GM12891 (cell line): ENCODE measurements at regions not wholly inside any gene's neighbourhood (a gene's known extent, or its start where the extent isn't known, plus 50 kb on each side); places are given as distances from the start of the nearest gene placed in this dataset.

ENCODE experiments used
- DNase-seq: peaks from one replicate; pipeline ENCODE4 v3.0.0; 2011; ENCODE audit warnings: low spot score; ENCODE audit not compliant: insufficient read length
- FAIRE-seq: peaks from 2 replicates; lab custom pipeline; 2011; peaks lifted over from hg19 to GRCh38; lab: Jason Lieb, UNC
- PAX5 ChIP-seq: IDR thresholded peaks from 2 replicates; pipeline ENCODE4 v1.6.1; 2011; ENCODE audit warnings: low read length, moderate library complexity, mild to moderate bottlenecking; ENCODE audit not compliant: insufficient read depth, severe bottlenecking
- POLR2A ChIP-seq: IDR thresholded peaks from 2 replicates; pipeline ENCODE4 v1.6.1; 2011; ENCODE audit warnings: low read depth, low read length, control low read depth
- POLR2AphosphoS5 ChIP-seq: IDR thresholded peaks from 2 replicates; pipeline ENCODE4 v1.6.1; 2011; ENCODE audit warnings: low read depth, low read length, control low read depth
- POU2F2 ChIP-seq: IDR thresholded peaks from 2 replicates; pipeline ENCODE4 v1.6.1; 2011; ENCODE audit warnings: low read depth, mild to moderate bottlenecking, control low read depth, low read length, moderate library complexity
- SPI1 ChIP-seq: IDR thresholded peaks from 2 replicates; pipeline ENCODE4 v1.6.1; 2011; ENCODE audit warnings: low read depth, low read length, control low read depth
- TAF1 ChIP-seq: IDR thresholded peaks from 2 replicates; pipeline ENCODE4 v1.6.1; 2011; ENCODE audit warnings: low read depth, low read length, control low read depth

DNA sequence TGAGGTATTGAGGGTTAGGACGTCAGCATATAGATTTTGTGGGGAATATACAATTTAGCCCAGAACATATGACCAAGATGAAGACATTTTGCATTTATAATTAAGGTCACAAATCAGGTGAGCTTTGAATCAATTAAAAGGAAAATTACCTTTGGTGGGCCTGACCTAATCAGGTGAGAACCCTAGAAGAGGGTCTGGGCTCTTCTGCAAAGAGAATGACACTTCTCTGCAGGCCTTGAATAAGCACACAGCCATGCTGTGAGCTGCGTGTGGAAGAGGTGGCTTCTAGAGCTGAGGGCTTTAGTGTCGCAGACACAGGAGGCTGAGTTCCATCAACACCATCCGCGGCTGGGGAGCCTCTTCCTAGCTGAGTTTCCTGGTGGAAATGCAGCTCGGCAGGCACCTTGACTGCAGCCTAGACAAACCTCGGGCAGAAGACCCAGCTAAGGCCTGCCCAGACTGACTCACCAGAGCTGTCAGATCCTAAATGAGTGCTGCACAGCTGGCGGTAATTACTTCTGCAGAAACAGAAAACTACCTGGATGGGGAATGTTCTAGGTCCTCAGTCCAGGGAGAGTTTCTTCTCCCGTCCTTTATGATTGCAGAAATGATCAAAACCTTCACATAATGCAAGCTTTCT lies 287.5 kb upstream of the IRX1 start:
- TF ChIP-seq PAX5 (no peak), POLR2AphosphoS5 (no peak), POLR2A (no peak), SPI1 (no peak), TAF1 (no peak), POU2F2 (no peak)
- FAIRE-seq = no peak
- DNase-seq = no peak

DNA sequence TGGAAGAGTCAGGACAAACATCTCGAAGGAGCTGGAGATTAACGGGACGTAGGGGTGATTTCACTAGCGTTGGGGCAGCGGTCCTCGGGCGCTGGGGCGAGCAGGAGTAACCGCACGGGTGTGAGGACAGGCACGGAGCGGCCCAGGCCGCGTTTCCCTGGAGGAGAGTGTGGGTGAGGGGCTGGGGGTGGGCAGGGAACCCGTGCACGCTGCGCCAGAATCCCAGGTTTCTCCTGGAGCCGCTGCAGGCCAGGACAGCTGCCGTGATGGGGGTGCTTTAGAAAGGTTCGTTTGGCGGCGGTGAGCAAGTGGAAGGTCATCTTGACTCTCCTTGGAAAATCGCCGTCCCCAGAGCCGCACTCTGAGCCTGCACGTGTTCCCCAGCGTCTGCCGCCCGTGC lies 290.2 kb upstream of the IRX1 start:
- DNase-seq (no peak), FAIRE-seq (no peak)
- TF ChIP-seq PAX5 = no peak
- no peak for TF ChIP-seq POLR2AphosphoS5
- TF ChIP-seq SPI1 = no peak
- no peak for TF ChIP-seq POLR2A
- TF ChIP-seq TAF1 = no peak
- no peak for TF ChIP-seq POU2F2

DNA sequence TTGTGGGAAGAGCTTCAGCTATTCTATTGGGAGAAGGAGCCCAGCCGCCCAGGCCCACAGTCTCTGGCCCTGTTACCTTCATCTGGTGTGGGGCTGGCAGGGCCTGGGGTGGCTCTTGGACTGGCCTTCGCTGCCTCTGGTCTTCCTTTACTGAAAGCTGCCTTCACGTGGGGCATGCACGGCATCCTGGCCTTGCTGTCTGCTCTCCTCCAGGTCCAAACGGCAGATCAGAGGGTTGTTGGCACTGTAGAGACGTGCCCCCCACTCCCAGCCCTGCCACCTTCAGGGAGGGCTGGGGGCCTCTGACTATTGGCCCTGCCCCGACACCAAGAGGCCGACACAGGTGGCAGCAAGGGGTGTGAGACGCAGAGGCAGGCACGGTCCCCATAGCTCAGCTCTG lies 291.3 kb upstream of the IRX1 start:
- FAIRE-seq (no peak), DNase-seq (no peak)
- TF ChIP-seq SPI1 = no peak
- no peak for TF ChIP-seq PAX5
- no peak for TF ChIP-seq POLR2A
- TF ChIP-seq POLR2AphosphoS5 = no peak
- no peak for TF ChIP-seq POU2F2
- TF ChIP-seq TAF1 = no peak

DNA sequence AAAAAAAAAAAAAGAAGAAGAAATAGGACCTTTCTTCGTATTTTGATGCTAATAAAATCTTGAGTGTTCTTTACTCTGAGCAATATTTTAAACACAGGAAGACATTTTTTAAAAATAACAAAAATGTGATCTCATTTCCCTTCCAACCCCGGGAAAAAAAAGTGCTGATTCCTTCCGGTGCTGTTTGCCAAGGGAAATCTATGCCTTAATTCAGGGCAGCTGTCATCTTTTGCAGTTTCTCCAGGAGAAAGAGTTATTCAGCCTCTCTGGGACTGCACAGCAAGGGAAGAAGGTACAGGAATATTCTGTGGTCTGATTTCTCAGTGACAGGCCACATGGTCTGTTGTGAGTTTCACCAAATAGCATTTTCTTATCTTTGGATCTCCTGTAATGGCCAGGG lies 291.9 kb upstream of the IRX1 start:
- TF ChIP-seq PAX5 (no peak), SPI1 (no peak), TAF1 (no peak)
- FAIRE-seq = no peak
- no peak for DNase-seq

DNA sequence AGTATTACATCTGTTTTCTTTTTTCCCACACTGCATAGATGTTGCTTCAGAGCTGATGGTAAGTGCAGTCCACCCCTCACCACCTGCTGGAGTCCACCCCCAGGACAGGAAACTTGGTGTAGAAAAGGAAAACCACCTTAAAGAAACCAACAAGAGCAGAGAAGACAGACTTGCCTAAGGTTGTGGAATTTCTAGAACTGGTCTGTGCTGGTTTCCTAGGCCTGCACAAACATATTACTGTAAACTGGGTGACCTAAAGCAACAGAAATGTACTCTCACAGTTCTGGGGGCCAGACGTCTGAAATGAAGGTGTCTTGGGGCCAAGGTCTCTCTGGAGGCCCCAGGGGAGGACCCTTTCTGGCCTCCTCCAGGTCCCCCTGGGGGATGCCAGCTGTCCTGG lies 293.4 kb upstream of the IRX1 start:
- FAIRE-seq = no peak

DNA sequence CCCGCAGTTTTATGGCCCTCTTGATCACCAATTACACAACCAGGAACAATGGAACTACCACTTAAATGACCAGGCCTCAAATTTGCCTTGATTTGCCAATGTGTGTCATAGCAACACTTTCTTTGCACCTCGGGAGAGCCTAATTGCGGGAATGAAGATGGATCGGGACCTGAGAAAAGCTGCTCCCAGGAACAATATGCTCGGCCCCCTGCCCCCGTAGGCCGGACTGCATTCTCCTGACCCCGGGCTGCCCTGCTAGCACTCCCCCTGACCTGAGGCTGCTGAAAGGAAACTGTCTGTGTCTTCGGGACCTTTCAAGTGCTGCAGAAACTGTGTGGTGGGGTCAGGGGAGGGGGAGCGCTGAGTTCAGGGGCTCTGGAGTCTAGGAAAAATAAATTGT lies 294.3 kb upstream of the IRX1 start:
- DNase-seq (no peak), FAIRE-seq (no peak)
- TF ChIP-seq POLR2AphosphoS5 (no peak), TAF1 (no peak), POU2F2 (no peak), SPI1 (no peak), PAX5 (no peak)

More for the DNA sequence above, 293.4 kb upstream of the IRX1 start:
- TF ChIP-seq POLR2AphosphoS5 (no peak), TAF1 (no peak), SPI1 (no peak), POU2F2 (no peak), POLR2A (no peak), PAX5 (no peak)
- no peak for DNase-seq

DNA sequence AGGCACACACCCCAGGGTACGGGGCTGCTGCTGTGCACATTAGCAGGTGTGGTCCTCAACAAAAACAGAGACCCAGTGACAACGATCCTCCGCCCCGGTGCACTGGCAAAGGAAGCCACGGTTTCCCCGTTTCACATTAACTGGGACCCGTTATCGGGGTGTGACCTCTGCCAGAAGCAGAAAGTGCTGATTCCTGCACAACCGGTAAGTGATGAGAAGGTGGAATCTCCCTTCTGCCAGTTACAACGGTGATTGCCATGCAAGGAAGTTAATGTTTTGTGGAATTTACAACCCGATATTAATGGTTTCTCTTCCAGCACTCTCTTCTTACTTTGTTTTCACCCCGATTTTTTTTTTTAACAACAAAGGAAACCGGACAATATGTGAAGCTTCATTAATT lies 294.9 kb upstream of the IRX1 start:
- DNase-seq = no peak
- FAIRE-seq = no peak
- TF ChIP-seq PAX5 (no peak), POLR2AphosphoS5 (no peak), POU2F2 (no peak), TAF1 (no peak), POLR2A (no peak), SPI1 (no peak)

DNA sequence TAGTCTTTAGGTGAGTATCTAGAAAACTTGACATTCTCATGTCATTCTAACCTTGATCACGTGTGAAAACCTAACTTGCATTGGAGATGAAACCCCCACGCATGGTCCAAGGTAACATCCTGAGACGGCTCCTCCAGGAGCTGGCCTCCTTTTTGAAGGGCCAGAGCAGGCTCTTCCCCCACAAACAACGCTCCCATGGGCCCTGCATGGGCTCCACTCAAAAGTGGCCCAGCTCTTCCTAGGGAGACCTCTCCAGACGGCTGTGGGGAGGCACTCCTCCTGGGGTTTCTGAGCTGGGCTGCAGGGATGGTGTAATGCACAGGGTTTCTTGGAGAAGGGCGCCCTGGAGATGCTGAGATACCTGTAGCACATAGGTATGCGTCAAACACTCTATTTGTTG lies 296.2 kb upstream of the IRX1 start:
- FAIRE-seq (no peak), DNase-seq (no peak)
- TF ChIP-seq POU2F2 = no peak
- TF ChIP-seq PAX5 = no peak
- TF ChIP-seq TAF1 = no peak
- no peak for TF ChIP-seq POLR2A
- no peak for TF ChIP-seq POLR2AphosphoS5
- no peak for TF ChIP-seq SPI1

DNA sequence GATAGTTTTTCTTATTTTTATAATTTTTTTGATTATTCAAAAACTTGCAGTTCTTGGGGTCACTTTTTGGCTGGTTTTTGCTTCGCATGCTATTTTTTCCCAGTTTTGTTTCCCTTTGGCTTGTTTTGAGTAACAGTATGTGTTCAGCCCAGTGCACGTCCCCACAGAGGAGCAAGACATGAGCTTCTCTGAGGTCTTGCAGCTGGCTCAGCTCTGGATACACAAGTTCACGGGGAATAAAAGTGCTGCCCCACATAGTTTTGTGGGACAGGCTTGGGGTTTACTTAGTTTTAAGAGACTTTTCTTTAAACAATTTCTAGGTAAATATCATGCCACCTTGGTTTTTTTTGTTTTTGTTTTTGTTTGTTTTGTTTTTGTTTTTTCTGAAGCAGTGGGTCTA lies 297.8 kb upstream of the IRX1 start:
- no peak for TF ChIP-seq TAF1
- no peak for TF ChIP-seq POLR2AphosphoS5
- TF ChIP-seq POLR2A = no peak
- TF ChIP-seq POU2F2 = no peak
- TF ChIP-seq PAX5 = no peak
- TF ChIP-seq SPI1 = no peak
- DNase-seq (no peak), FAIRE-seq (no peak)

DNA sequence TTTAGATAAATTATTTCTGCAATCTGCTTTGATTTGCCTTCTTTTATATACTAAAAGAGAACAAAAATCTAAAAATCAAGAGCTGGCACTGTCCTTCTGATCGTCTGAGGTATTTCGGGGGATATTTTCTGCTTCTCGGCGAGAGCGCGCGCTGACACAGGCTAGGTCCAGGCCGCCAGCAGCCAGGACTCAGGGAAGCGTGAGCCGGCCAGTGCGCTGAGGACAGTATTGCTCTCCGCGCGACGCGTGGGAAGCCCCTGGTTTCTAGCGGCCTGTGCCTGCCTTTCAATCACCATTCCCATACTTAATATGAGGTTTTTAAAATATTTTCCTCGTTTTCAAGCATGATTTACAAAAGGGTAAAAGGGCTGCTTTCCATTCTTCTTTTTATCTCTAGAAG lies 307.3 kb upstream of the IRX1 start:
- no peak for FAIRE-seq
- DNase-seq = no peak
- no peak for TF ChIP-seq POLR2AphosphoS5
- no peak for TF ChIP-seq POU2F2
- TF ChIP-seq POLR2A = no peak
- no peak for TF ChIP-seq TAF1
- TF ChIP-seq SPI1 = no peak
- no peak for TF ChIP-seq PAX5

DNA sequence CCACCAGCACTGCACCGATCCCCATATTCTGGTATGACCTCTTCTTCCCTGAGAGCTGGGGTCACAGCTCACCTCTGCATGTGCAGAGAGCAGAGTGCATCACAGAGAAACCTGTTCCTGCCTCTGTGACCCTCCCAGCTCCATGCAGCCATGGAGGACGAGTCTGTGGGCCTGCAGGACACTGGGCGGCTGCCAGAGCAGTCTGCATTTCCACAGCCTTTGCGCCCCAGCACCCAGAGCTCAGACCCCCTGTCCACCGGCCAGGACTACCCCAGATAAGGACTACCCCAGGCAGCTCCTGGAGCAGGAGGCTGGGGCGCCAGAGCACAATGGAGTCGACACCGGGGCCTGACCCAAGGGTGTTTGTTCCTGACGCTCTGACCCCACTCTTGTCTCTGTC lies 308.1 kb upstream of the IRX1 start:
- DNase-seq = no peak
- FAIRE-seq = no peak
- no peak for TF ChIP-seq POLR2AphosphoS5
- TF ChIP-seq PAX5 = no peak
- TF ChIP-seq SPI1 = no peak
- TF ChIP-seq POLR2A = no peak
